Heart right ventricle (tissue), 16 donors: ENCODE measurements at regions not wholly inside any gene's neighbourhood (a gene's known extent, or its start where the extent isn't known, plus 50 kb on each side); places are given as distances from the start of the nearest gene placed in this dataset.

ENCODE experiments used
- ATAC-seq, 8 donors: fragments of 200-7000 bp; cut with Tn5 transposase; one replicate each; pipeline ENCODE4 v1.9.1; 2020; ENCODE audit warnings: mild to moderate bottlenecking in 8 of 8, moderate library complexity in 8 of 8, moderate number of reproducible peaks in 1 of 8
- DNase-seq, 2 donors: peaks; one replicate each; pipeline ENCODE4 v3.0.0-alpha.2; 2020
- H3K27ac ChIP-seq, 10 donors: fragments of 200-600 bp; sonication (generic) in 2 of 10; one replicate each; pipeline versions ENCODE4 v1.5.0 to v1.8.0; 2020 to 2022; ENCODE audit warnings: mild to moderate bottlenecking in 3 of 10
- H3K27me3 ChIP-seq, 7 donors: fragments of 200-600 bp; one replicate each; pipeline ENCODE4 v1.8.0; 2021 to 2022; ENCODE audit warnings: mild to moderate bottlenecking in 2 of 7
- H3K36me3 ChIP-seq, 9 donors: fragments of 200-600 bp; sonication (generic) in 1 of 9; one replicate each; pipeline versions ENCODE4 v1.5.0 to v1.8.0; 2020 to 2022; ENCODE audit warnings: mild to moderate bottlenecking in 2 of 9
- H3K4me1 ChIP-seq, 9 donors: fragments of 200-600 bp; sonication (generic) in 1 of 9; one replicate each; pipeline versions ENCODE4 v1.5.0 to v1.8.0; 2020 to 2022; ENCODE audit warnings: mild to moderate bottlenecking in 4 of 9
- H3K4me3 ChIP-seq, 10 donors: fragments of 200-600 bp; sonication (generic) in 2 of 10; one replicate each; pipeline versions ENCODE4 v1.5.0 to v1.8.0; 2020 to 2022; ENCODE audit warnings: mild to moderate bottlenecking in 7 of 10, moderate library complexity in 2 of 10
- H3K9me3 ChIP-seq, 11 donors: fragments of 200-600 bp in 10 of 11; sonication (generic) in 2 of 11; one replicate each; pipeline versions ENCODE4 v1.5.0 to v1.8.0; 2013 to 2022; ENCODE audit warnings: mild to moderate bottlenecking in 2 of 11, control low read depth in 1 of 11, moderate library complexity in 1 of 11
- CTCF ChIP-seq, 9 donors: fragments of 200-600 bp; sonication (generic) in 2 of 9; IDR thresholded peaks; one replicate each; pipeline versions ENCODE4 v1.5.0 to v1.8.0; 2021 to 2022; ENCODE audit warnings: antibody characterized with exemption in 9 of 9, mild to moderate bottlenecking in 5 of 9, moderate library complexity in 1 of 9
- WGBS, 2 donors: extraction: QIAGEN DNeasy Blood & Tissue Kit; methylation state at CpG; one replicate each; pipeline ENCODE4 v1.1.7; 2013; ENCODE audit warnings: inconsistent platforms in 1 of 2; 5-methylcytosine and 5-hydroxymethylcytosine counted together
- intact Hi-C, 10 donors: fragments of 100-400 bp; cut with DNase I; formaldehyde crosslinking; loops; one replicate each; pipeline versions ENCODE4 v1.11.1 to v1.14.2; 2022
- donor health status: Arrhythmogenic right ventricular cardiomyopathy.
- donor health status: ischemic (EF 13 %, LVEDD 7.1; RV severe dilation, severe dysfunction).
- donor health status: healthy with polysubstance abuse.
- donor health status: DM: no; HTN: yes; CAD: no.
- donor health status: DM: no; HTN: no; CAD: no.
- donor health status: ischemic (EF 25% LVEDD 6.9; RV normal size, moderate dysfunction).
- donor health status: ischemic (EF 25% LVEDD 5.7; RV mildly dilated, moderate dysfunction).
- donor health status: healthy.
- donor health status: DM: yes; HTN: yes; CAD: no.
- donor health status: Ischemic cardiomyopathy.
- donor health status: ischemic (EF 35%, LVEDD 5.7; RV mildly dilated, moderate dysfunction).
- donor health status: nonischemic (EF 11% LVEDD 7.7; RV severe dilation, severe dysfunction).
- donor health status: DM: yes; HTN: yes; CAD: no.
- donor health status: PGD.
- donor health status: ischemic (EF 29% LVEDD 5.4; RV normal size, mild dysfunction).
- donor health status: nonischemic (EF 23%, LVEDD 6.1; RV moderate dilation, normal function).

GRCh38 chr3:153095441-153095840 is 66.6 kb upstream of the RAP2B start:
- Histone ChIP-seq H3K27me3 (no peaks in the 10 kb centered on the region), H3K36me3 (no peaks in the 10 kb centered on the region), H3K27ac (no peak overlapping the region), H3K4me1 (no peaks in the 10 kb centered on the region), H3K4me3 (no peak overlapping the region), H3K9me3 (no peaks in the 10 kb centered on the region)
- intact Hi-C loops: loop anchor here in 1 of 10 donors (10.0 kb wide), 1 partner anchor 49 kb away; no protein-coding TSS in a partner anchor
- 97 to 100% methylated on average over 1 of the region's 1 CpG for WGBS, 2 donors
- no peak for TF ChIP-seq CTCF (IDR thresholded peaks at IDR 0.05)
- ATAC-seq: no peak
- DNase-seq: no peak

DNA sequence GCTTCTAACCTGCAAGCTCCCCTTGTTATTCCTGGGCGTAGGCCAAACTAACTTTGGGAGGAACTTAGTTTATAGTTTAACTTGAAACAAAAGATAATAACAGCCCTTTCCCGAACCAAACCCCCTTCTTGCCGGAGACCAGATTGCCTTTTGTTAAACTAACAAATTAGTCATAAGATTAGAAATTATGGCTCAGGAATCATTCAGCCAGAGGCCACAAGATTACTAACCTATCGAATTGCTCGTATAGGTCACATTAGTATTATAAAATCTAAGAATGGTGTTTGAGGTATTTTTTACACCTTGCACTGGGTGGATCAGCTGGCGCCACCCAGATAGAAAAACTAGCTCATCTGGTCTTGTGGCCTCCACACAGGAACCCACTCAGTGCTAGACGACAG is 65.3 kb upstream of the RAP2B start:
- 75 to 78% methylated on average over 7 of the region's 7 CpGs for WGBS, 2 donors
- Histone ChIP-seq H3K27me3 (no peaks in the 10 kb centered on the region), H3K36me3 (no peaks in the 10 kb centered on the region), H3K4me3 (no peak overlapping the region), H3K27ac (no peak overlapping the region), H3K4me1 (no peaks in the 10 kb centered on the region), H3K9me3 (no peaks in the 10 kb centered on the region)
- TF ChIP-seq CTCF (IDR thresholded peaks at IDR 0.05): no peak
- DNase-seq (no peak), ATAC-seq (no peak)
- intact Hi-C loops: loop anchor here in 1 of 10 donors (10.0 kb wide), 1 partner anchor 48 kb away; no protein-coding TSS in a partner anchor

- Histone ChIP-seq H3K4me3 (no peak overlapping the region), H3K36me3 (no peaks in the 10 kb centered on the region), H3K27ac (no peak overlapping the region), H3K27me3 (no peaks in the 10 kb centered on the region), H3K4me1 (no peaks in the 10 kb centered on the region), H3K9me3 (no peaks in the 10 kb centered on the region)
- DNase-seq (no peak), ATAC-seq (no peak)
- intact Hi-C loops: loop anchor here in 1 of 10 donors (10.0 kb wide), 1 partner anchor 48 kb away; no protein-coding TSS in a partner anchor
- no peak for TF ChIP-seq CTCF (IDR thresholded peaks at IDR 0.05)
Measured at GRCh38 chr3:153097213-153097612, 64.8 kb upstream of the RAP2B start.

DNA sequence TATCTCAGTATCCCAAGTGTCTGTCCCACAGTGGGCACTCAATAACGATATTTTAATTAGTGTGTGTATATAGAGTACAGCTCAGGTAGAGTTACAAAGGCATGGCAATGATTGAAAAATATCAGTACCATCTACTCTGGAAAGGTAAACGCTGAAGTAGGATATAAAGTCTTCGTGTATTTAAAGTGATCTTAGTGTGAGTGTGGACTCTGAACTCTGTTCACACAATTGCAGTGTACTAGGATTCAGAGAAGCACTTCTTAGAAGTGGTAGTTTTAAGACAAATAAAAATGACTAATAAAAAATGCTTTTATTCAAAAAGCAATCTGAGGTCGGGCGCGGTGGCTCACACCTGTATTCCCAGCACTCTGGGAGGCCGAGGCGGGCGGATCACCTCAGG is 62.9 kb upstream of the RAP2B start:
- H3K27me3 ChIP-seq: no peaks in the 10 kb centered on the region
- no peak for DNase-seq
- intact Hi-C loops: loop anchor here in 1 of 10 donors (10.0 kb wide), 1 partner anchor 46 kb away; no protein-coding TSS in a partner anchor
- ATAC-seq: no peak
- H3K4me1 ChIP-seq: no peaks in the 10 kb centered on the region
- no peak overlapping the region for H3K4me3 ChIP-seq
- TF ChIP-seq CTCF (IDR thresholded peaks at IDR 0.05): no peak
- H3K9me3 ChIP-seq: no peaks in the 10 kb centered on the region
- 94 to 97% methylated on average over 9 of the region's 9 CpGs for WGBS, 2 donors
- H3K36me3 ChIP-seq: no peaks in the 10 kb centered on the region
- H3K27ac ChIP-seq: no peak overlapping the region
